ENCODE measurements at regions not wholly inside any gene's neighbourhood (a gene's known extent, or its start where the extent isn't known, plus 50 kb on each side); places are given as distances from the start of the nearest gene placed in this dataset.

DNA sequence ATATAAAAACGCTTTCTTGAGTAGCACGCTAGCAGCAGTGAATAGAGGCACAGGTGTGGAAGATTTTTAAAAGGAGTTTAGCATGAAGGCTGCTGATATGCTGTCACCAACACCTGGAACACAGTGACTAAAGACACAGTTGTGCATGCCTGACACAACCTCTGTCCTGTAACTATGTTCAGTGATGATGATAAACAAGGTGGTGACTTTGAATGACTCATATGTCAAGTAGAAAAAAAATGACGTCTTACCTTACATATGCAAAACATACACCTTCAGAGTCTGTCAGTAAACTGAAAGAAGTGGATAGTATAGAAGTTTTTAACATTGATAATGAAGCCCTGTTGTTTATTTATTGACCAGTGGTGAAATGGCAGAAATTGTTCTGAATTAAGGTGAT, 66.2 kb upstream of the ADCY2 start:
- POLR2A ChIA-PET (ENCODE audit: unreplicated experiment): no interaction called here
- H4K5ac ChIP-seq (ENCODE audit: low read depth, low read length): no peak overlapping the region
- H4K8ac ChIP-seq (ENCODE audit: low read depth in 2 of 2, low read length in 2 of 2): no peak overlapping the region
- H3K23ac ChIP-seq (ENCODE audit: low read depth, low read length): no peak overlapping the region
- H3K27me3 ChIP-seq (ENCODE audit: control insufficient read depth, insufficient read depth, low read length): no peaks in the 10 kb centered on the region
- no peak overlapping the region for H3K14ac ChIP-seq (replicated peaks; ENCODE audit: low read depth, low read length)
- no peak overlapping the region for H2AK9ac ChIP-seq (replicated peaks; ENCODE audit: low read depth, low read length, poor library complexity)
- no peak overlapping the region for H2BK20ac ChIP-seq (ENCODE audit: low read depth, low read length)
- no peak overlapping the region for H3K4me2 ChIP-seq (ENCODE audit: low read depth, low read length)
- TF ChIP-seq POLR2A (IDR thresholded peaks at IDR 0.05; ENCODE audit: low read depth, low read length) (no peak), MAFK (IDR thresholded peaks at IDR 0.05; ENCODE audit: low read depth, low read length) (no peak), RCOR1 (IDR thresholded peaks at IDR 0.05; ENCODE audit: insufficient replicate concordance, low read length) (no peak), CHD1 (IDR thresholded peaks at IDR 0.05; ENCODE audit: low read depth, low read length) (no peak), FOS (IDR thresholded peaks at IDR 0.05; ENCODE audit: low read depth, low read length) (no peak), MAZ (IDR thresholded peaks at IDR 0.05; ENCODE audit: borderline replicate concordance, low read depth, low read length) (no peak), BHLHE40 (IDR thresholded peaks at IDR 0.05; ENCODE audit: low read depth, low read length) (no peak), MXI1 (IDR thresholded peaks at IDR 0.05; ENCODE audit: borderline replicate concordance, low read depth, low read length) (no peak), RAD21 (IDR thresholded peaks at IDR 0.05; ENCODE audit: low read length) (no peak), CEBPB (IDR thresholded peaks at IDR 0.05; ENCODE audit: low read depth, low read length) (no peak), RFX5 (IDR thresholded peaks at IDR 0.05; ENCODE audit: low read depth, low read length) (no peak), NFE2L2 (IDR thresholded peaks at IDR 0.05; ENCODE audit: low read depth, low read length) (no peak)
- TF ChIP-seq, protein P1, sequence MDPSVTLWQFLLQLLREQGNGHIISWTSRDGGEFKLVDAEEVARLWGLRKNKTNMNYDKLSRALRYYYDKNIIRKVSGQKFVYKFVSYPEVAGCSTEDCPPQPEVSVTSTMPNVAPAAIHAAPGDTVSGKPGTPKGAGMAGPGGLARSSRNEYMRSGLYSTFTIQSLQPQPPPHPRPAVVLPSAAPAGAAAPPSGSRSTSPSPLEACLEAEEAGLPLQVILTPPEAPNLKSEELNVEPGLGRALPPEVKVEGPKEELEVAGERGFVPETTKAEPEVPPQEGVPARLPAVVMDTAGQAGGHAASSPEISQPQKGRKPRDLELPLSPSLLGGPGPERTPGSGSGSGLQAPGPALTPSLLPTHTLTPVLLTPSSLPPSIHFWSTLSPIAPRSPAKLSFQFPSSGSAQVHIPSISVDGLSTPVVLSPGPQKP (IDR thresholded peaks at IDR 0.05; ENCODE audit: borderline replicate concordance, low read depth, low read length): no peak
- TF ChIP-seq, protein P2, sequence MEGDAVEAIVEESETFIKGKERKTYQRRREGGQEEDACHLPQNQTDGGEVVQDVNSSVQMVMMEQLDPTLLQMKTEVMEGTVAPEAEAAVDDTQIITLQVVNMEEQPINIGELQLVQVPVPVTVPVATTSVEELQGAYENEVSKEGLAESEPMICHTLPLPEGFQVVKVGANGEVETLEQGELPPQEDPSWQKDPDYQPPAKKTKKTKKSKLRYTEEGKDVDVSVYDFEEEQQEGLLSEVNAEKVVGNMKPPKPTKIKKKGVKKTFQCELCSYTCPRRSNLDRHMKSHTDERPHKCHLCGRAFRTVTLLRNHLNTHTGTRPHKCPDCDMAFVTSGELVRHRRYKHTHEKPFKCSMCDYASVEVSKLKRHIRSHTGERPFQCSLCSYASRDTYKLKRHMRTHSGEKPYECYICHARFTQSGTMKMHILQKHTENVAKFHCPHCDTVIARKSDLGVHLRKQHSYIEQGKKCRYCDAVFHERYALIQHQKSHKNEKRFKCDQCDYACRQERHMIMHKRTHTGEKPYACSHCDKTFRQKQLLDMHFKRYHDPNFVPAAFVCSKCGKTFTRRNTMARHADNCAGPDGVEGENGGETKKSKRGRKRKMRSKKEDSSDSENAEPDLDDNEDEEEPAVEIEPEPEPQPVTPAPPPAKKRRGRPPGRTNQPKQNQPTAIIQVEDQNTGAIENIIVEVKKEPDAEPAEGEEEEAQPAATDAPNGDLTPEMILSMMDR (conservative IDR thresholded peaks at IDR 0.05; ENCODE audit: low read depth, low read length): no peak
- ATAC-seq (ENCODE audit: low read depth) (no peak), DNase-seq (no peak)
- H3K9ac ChIP-seq (ENCODE audit: low read depth, low read length): no peak overlapping the region
- no peak overlapping the region for H3K4me3 ChIP-seq (ENCODE audit: insufficient read depth, low read depth, low read length)
- no peak overlapping the region for H2BK15ac ChIP-seq (ENCODE audit: low read depth, low read length)
- H3K36me3 ChIP-seq (ENCODE audit: control insufficient read depth, insufficient read depth, low read length): no peaks in the 10 kb centered on the region
- no peak overlapping the region for H3K4ac ChIP-seq (ENCODE audit: low read depth, low read length)
- intact Hi-C loops (cut with micrococcal nuclease): no loop called here
- no peaks in the 10 kb centered on the region for H4K20me1 ChIP-seq (ENCODE audit: insufficient read depth, low read length)
- no peak overlapping the region for H4K91ac ChIP-seq (ENCODE audit: insufficient read depth, low read depth, low read length)
- CTCF ChIA-PET: no interaction called here
- H3K4me1 ChIP-seq (ENCODE audit: control insufficient read depth, insufficient read depth, low read length): no peaks in the 10 kb centered on the region
- no peaks in the 10 kb centered on the region for H3K9me1 ChIP-seq (ENCODE audit: insufficient read depth, low read length)
- in situ Hi-C loops (cut with MboI; ENCODE audit: low sequenced_read_pairs): no loop called here
- dilution Hi-C loops (cut with HindIII; ENCODE audit: low sequenced_read_pairs, unreplicated experiment): no loop called here
- H2BK5ac ChIP-seq (ENCODE audit: low read depth, low read length, poor library complexity, severe bottlenecking): no peak overlapping the region
- H2AFZ ChIP-seq (replicated peaks; ENCODE audit: low read length, poor library complexity): no peak overlapping the region
- no TSS peak for BruUV-seq (replicated peaks)
- no peak overlapping the region for H3K56ac ChIP-seq (ENCODE audit: extremely low read depth, insufficient read depth, low read length)
- H2AK5ac ChIP-seq (ENCODE audit: low read depth, low read length): no peak overlapping the region
- H3K9me3 ChIP-seq (ENCODE audit: control insufficient read depth, insufficient read depth, low read length): peaks cover 10% of the 10 kb centered on the region
- no peak overlapping the region for H3K18ac ChIP-seq (ENCODE audit: low read depth, low read length)
- no peak overlapping the region for H3K27ac ChIP-seq (ENCODE audit: insufficient read depth, low read length)
- no peak overlapping the region for H2BK120ac ChIP-seq (ENCODE audit: low read depth, low read length)
- no CpG with 5 or more reads among the region's 3 CpGs for WGBS, 2 experiments (ENCODE audit: extremely low coverage in 2 of 2, insufficient read length in 1 of 2)
- H3K79me1 ChIP-seq (ENCODE audit: low read depth in 1 of 2, low read length in 2 of 2): no peaks in the 10 kb centered on the region

Data from IMR-90 (cell line).